H9 (cell line): ENCODE measurements at regions not wholly inside any gene's neighbourhood (a gene's known extent, or its start where the extent isn't known, plus 50 kb on each side); places are given as distances from the start of the nearest gene placed in this dataset.
"Not testable (repeated sequence)": the region's sequence is repeated elsewhere in the genome, so short reads cannot be mapped to it uniquely, and the experiment has no call there.

Experiments used
- DNase-seq: peaks from one replicate; pipeline ENCODE4 v3.0.0-alpha.2; 2017
- H2AFZ ChIP-seq: one replicate; pipeline ENCODE4 v1.6.1; 2013; ENCODE audit warnings: mild to moderate bottlenecking, low read length, control low read depth, moderate library complexity
- H2AK5ac ChIP-seq: 2 replicates; pipeline ENCODE4 v1.6.1; 2013; ENCODE audit warnings: low read length, control low read depth, mixed read lengths; ENCODE audit not compliant: insufficient read length
- H2BK120ac ChIP-seq: one replicate; pipeline ENCODE4 v1.6.1; 2013; ENCODE audit warnings: low read depth, mild to moderate bottlenecking, low read length, control low read depth, inconsistent platforms; ENCODE audit not compliant: poor library complexity, severe bottlenecking
- H2BK12ac ChIP-seq: 2 replicates; pipeline ENCODE4 v1.6.1; 2013; ENCODE audit warnings: low read length, control low read depth, mixed read lengths, low read depth; ENCODE audit not compliant: insufficient read length
- H2BK15ac ChIP-seq: 2 replicates; pipeline ENCODE4 v1.6.1; 2013; ENCODE audit warnings: low read depth, low read length, control low read depth
- H2BK20ac ChIP-seq: one replicate; pipeline ENCODE4 v1.6.1; 2013; ENCODE audit warnings: low read depth, mild to moderate bottlenecking, low read length, control low read depth, inconsistent platforms; ENCODE audit not compliant: poor library complexity, severe bottlenecking
- H2BK5ac ChIP-seq: 2 replicates; pipeline ENCODE4 v1.6.1; 2013; ENCODE audit warnings: low read length, control low read depth, mixed read lengths; ENCODE audit not compliant: insufficient read length
- H3K14ac ChIP-seq: 2 replicates; pipeline ENCODE4 v1.6.1; 2013; ENCODE audit warnings: low read length, control low read depth; ENCODE audit not compliant: insufficient read depth
- H3K18ac ChIP-seq: 2 replicates; pipeline ENCODE4 v1.6.1; 2013; ENCODE audit warnings: low read depth, mild to moderate bottlenecking, mixed read lengths, low read length, control low read depth; ENCODE audit not compliant: insufficient read length
- H3K23ac ChIP-seq: 2 replicates; pipeline ENCODE4 v1.6.1; 2013; ENCODE audit warnings: low read length, control low read depth, mixed read lengths, low read depth; ENCODE audit not compliant: insufficient read length
- H3K23me2 ChIP-seq: 2 replicates; pipeline ENCODE4 v1.6.1; 2013; ENCODE audit warnings: low read depth, mild to moderate bottlenecking, mixed read lengths, low read length, control low read depth; ENCODE audit not compliant: insufficient read length, poor library complexity, severe bottlenecking
- H3K27ac ChIP-seq: 2 replicates; pipeline ENCODE4 v1.5.1; 2013; ENCODE audit warnings: low read length, control low read depth, mixed read lengths, low read depth; ENCODE audit not compliant: insufficient read length
- H3K27me3 ChIP-seq: 2 replicates; pipeline ENCODE4 v1.6.1; 2013; ENCODE audit warnings: low read length, control low read depth, inconsistent platforms; ENCODE audit not compliant: insufficient read depth
- H3K4ac ChIP-seq: 2 replicates; pipeline ENCODE4 v1.6.1; 2013; ENCODE audit warnings: low read depth, mild to moderate bottlenecking, control low read depth, inconsistent platforms, low read length, moderate library complexity
- H3K4me1 ChIP-seq: 2 replicates; pipeline ENCODE4 v1.6.1; 2013; ENCODE audit warnings: low read length, control low read depth, inconsistent platforms; ENCODE audit not compliant: insufficient read depth
- H3K4me2 ChIP-seq: 2 replicates; pipeline ENCODE4 v1.6.1; 2013; ENCODE audit warnings: low read length, control low read depth, mixed read lengths; ENCODE audit not compliant: insufficient read length, insufficient read depth
- H3K56ac ChIP-seq: 2 replicates; pipeline ENCODE4 v1.6.1; 2013; ENCODE audit warnings: low read depth, mild to moderate bottlenecking, mixed read lengths, low read length, control low read depth; ENCODE audit not compliant: insufficient read length
- H3K79me1 ChIP-seq: 2 replicates; pipeline ENCODE4 v1.6.1; 2013; ENCODE audit warnings: low read depth, mild to moderate bottlenecking, moderate library complexity, low read length, control low read depth, inconsistent platforms; ENCODE audit not compliant: insufficient read depth, poor library complexity, severe bottlenecking
- H3K79me2 ChIP-seq: 2 replicates; pipeline ENCODE4 v1.6.1; 2013; ENCODE audit warnings: low read length, control low read depth, inconsistent platforms; ENCODE audit not compliant: insufficient read depth
- H3K9ac ChIP-seq: 2 replicates; pipeline ENCODE4 v1.6.1; 2013; ENCODE audit warnings: low read length, control low read depth, mixed read lengths; ENCODE audit not compliant: insufficient read length; ENCODE audit errors: extremely low read depth
- H3K9me3 ChIP-seq: one replicate; pipeline ENCODE4 v1.6.1; 2013; ENCODE audit warnings: low read depth, low read length, inconsistent platforms; ENCODE audit not compliant: control insufficient read depth
- H3T11ph ChIP-seq: one replicate; pipeline ENCODE4 v1.6.1; 2013; ENCODE audit warnings: mild to moderate bottlenecking, low read length, control low read depth, inconsistent platforms
- H4K20me1 ChIP-seq: one replicate; pipeline ENCODE4 v1.6.1; 2013; ENCODE audit not compliant: control insufficient read depth, insufficient read length, insufficient read depth
- H4K5ac ChIP-seq: 2 replicates; pipeline ENCODE4 v1.6.1; 2013; ENCODE audit warnings: low read depth, mild to moderate bottlenecking, mixed read lengths, low read length, control low read depth; ENCODE audit not compliant: insufficient read length
- H4K8ac ChIP-seq: replicated peaks from 2 replicates; pipeline ENCODE4 v1.6.1; 2013; ENCODE audit warnings: low read length, control low read depth, mixed read lengths, low read depth; ENCODE audit not compliant: insufficient read length
- H4K91ac ChIP-seq: 2 replicates; pipeline ENCODE4 v1.6.1; 2013; ENCODE audit warnings: low read depth, mild to moderate bottlenecking, moderate library complexity, mixed read lengths, low read length, control low read depth; ENCODE audit not compliant: insufficient read length
- H3K27ac Mint-ChIP-seq, 3 experiments: 2 replicates in 2 of 3; 3 replicates in 1 of 3; pipeline ENCODE4 v1.8.0; 2020 to 2021; ENCODE audit warnings: mixed read lengths in 3 of 3, mild to moderate bottlenecking in 1 of 3, moderate library complexity in 1 of 3
- H3K27me3 Mint-ChIP-seq: 2 replicates; pipeline ENCODE4 v1.8.0; 2021; ENCODE audit warnings: low read depth, mild to moderate bottlenecking, moderate library complexity, mixed read lengths
- H3K36me3 Mint-ChIP-seq, 3 experiments: 2 replicates in 2 of 3; 3 replicates in 1 of 3; pipeline ENCODE4 v1.8.0; 2020 to 2021; ENCODE audit warnings: low read depth in 3 of 3, mixed read lengths in 3 of 3; ENCODE audit not compliant: insufficient read depth in 1 of 3
- H3K4me1 Mint-ChIP-seq, 2 experiments: 2 replicates each; pipeline ENCODE4 v1.8.0; 2020; ENCODE audit warnings: mixed read lengths in 2 of 2
- H3K4me3 Mint-ChIP-seq, 2 experiments: 2 replicates in 1 of 2; 3 replicates in 1 of 2; pipeline ENCODE4 v1.8.0; 2020 to 2021; ENCODE audit warnings: mild to moderate bottlenecking in 2 of 2, mixed read lengths in 2 of 2, moderate library complexity in 1 of 2
- H3K9me3 Mint-ChIP-seq, 2 experiments: 2 replicates in 1 of 2; 3 replicates in 1 of 2; pipeline ENCODE4 v1.8.0; 2020; ENCODE audit warnings: mild to moderate bottlenecking in 2 of 2, mixed read lengths in 2 of 2, moderate library complexity in 1 of 2
- WGBS: extraction: QIAGEN DNeasy Blood & Tissue Kit; methylation state at CpG from one replicate; pipeline ENCODE4 v1.1.7; 2013; ENCODE audit warnings: missing lambda C conversion rate, low lambda C conversion rate, mixed read lengths; ENCODE audit not compliant: insufficient read length; ENCODE audit errors: extremely low coverage; 5-methylcytosine and 5-hydroxymethylcytosine counted together
- TF ChIP-seq, protein P1 (sequence below): fragments of 200-600 bp; sonication (generic); conservative IDR thresholded peaks from 3 replicates; pipeline ENCODE4 v1.8.0; 2021; ENCODE audit warnings: antibody characterized with exemption, mild to moderate bottlenecking

DNA sequence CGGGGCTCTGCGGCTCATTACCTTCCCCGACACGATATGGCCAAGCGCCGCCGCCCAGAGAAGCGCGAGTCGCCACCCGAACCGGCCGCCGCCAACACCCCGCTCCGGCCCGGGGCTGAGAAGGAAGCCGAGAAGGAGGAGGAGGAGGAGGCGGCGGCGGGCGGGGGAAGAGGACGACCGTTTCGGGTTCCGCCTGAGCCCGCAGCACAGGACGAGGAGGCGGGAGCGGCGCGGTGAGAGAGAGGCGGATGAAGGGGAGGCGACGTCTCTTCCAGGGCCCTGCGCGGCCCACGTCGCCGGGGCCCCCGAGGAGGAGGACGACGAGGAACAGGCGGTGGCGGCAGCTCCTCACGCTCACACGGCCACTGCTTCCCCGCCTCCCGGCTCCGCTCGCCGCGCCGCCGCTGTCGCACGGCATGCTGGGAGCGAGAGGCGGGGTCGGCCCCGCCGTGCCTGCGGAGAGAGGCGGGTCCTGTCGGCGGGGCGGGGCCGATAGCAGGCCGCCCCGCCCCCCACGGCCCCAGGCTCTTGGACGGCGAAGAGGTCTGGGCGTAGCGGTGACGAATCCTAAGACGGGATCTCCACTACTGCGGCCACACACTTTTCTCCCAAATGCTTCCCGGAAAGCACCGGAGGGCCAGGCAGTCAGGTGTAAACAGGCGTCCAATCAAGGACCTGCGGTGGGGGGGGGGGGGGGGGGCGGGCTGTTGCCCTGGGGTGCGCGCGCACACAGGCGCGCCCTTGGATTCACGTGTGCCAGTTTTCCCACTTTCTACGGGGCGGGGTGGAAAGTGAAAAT lies 97.3 kb upstream of the METTL9 start:
- H3K18ac ChIP-seq, result peak overlapping the region; percentile 45
- Mint-ChIP-seq H3K4me1 (peaks cover 10 to 15% of the 10 kb centered on the region in 2 experiments), H3K36me3 (peaks cover 4 to 17% (median 15%) of the 10 kb centered on the region in 3 experiments; a peak in 6 of 7 replicates), H3K9me3 (no peaks in the 10 kb centered on the region), H3K27me3 (no peaks in the 10 kb centered on the region), H3K4me3 (peak overlapping the region; percentile 86 to 89), H3K27ac (peak overlapping the region; percentile 70 to 95 (median 95); a peak in 5 of 7 replicates)
- no peak overlapping the region for H3K56ac ChIP-seq
- no peaks in the 10 kb centered on the region for H3K9me3 ChIP-seq
- H2AFZ ChIP-seq, result no peak overlapping the region
- no peak overlapping the region for H2BK5ac ChIP-seq
- H4K5ac ChIP-seq, result no peak overlapping the region
- H3K79me1 ChIP-seq, result peaks cover 7% of the 10 kb centered on the region
- H3K79me2 ChIP-seq, result peaks cover 5% of the 10 kb centered on the region; the same call in 1 of the 2 replicates
- peak overlapping the region; percentile 78 for H3K14ac ChIP-seq
- H4K91ac ChIP-seq, result no peak overlapping the region
- no peak overlapping the region for H4K8ac ChIP-seq
- no CpG with 5 or more reads among the region's 91 CpGs for whole genome bisulfite sequencing
- H3K27me3 ChIP-seq, result no peaks in the 10 kb centered on the region
- H2BK20ac ChIP-seq, result no peak overlapping the region
- no peak overlapping the region for H3T11ph ChIP-seq
- no peaks in the 10 kb centered on the region for H4K20me1 ChIP-seq
- H3K27ac ChIP-seq, result peak overlapping the region; percentile 74
- no peak overlapping the region; the same call in 1 of the 2 replicates for H2BK15ac ChIP-seq
- no peak overlapping the region for H2BK12ac ChIP-seq
- H3K9ac ChIP-seq, result peak overlapping the region; percentile 71
- TF ChIP-seq, protein P1, sequence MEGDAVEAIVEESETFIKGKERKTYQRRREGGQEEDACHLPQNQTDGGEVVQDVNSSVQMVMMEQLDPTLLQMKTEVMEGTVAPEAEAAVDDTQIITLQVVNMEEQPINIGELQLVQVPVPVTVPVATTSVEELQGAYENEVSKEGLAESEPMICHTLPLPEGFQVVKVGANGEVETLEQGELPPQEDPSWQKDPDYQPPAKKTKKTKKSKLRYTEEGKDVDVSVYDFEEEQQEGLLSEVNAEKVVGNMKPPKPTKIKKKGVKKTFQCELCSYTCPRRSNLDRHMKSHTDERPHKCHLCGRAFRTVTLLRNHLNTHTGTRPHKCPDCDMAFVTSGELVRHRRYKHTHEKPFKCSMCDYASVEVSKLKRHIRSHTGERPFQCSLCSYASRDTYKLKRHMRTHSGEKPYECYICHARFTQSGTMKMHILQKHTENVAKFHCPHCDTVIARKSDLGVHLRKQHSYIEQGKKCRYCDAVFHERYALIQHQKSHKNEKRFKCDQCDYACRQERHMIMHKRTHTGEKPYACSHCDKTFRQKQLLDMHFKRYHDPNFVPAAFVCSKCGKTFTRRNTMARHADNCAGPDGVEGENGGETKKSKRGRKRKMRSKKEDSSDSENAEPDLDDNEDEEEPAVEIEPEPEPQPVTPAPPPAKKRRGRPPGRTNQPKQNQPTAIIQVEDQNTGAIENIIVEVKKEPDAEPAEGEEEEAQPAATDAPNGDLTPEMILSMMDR, result no peak
- H3K4me2 ChIP-seq, result peak overlapping the region; percentile 81
- no peaks in the 10 kb centered on the region; the same call in 1 of the 2 replicates for H3K4me1 ChIP-seq
- DNase-seq, result peak; percentile 99
- no peak overlapping the region for H2BK120ac ChIP-seq
- no peak overlapping the region for H2AK5ac ChIP-seq
- no peak overlapping the region for H3K4ac ChIP-seq
- no peaks in the 10 kb centered on the region for H3K23me2 ChIP-seq
- no peak overlapping the region for H3K23ac ChIP-seq

DNA sequence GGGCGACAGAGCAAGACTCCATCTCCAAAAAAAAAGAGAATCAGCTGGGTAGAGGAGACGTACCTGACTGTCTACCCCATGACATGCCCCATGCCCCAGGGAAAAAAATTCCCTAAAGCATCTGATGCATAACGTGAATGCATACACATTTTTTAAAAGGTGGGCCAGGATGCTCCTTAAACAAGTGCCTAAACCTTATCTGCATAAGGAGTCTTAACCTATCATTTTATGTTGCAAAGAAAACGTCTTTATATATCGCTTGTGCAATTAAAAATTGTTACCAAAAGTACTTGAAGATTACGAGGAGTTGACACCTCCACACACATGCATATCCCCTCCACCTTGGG lies 95.8 kb upstream of the METTL9 start:
- Histone ChIP-seq H3K4me2 (peak overlapping the region; percentile 81), H3K79me2 (peaks cover 13% of the 10 kb centered on the region; the same call in 1 of the 2 replicates), H3K79me1 (peaks cover 16% of the 10 kb centered on the region)
- not testable (repeated sequence) for H2BK12ac ChIP-seq, H2BK120ac ChIP-seq, H2BK20ac ChIP-seq, H4K91ac ChIP-seq, H3K9me3 ChIP-seq, H3K18ac ChIP-seq, H4K5ac ChIP-seq, H4K8ac ChIP-seq, H3K23ac ChIP-seq, H2AK5ac ChIP-seq, H4K20me1 ChIP-seq, H3K14ac ChIP-seq, H3K4ac ChIP-seq, H3K23me2 ChIP-seq, H3T11ph ChIP-seq, H2BK15ac ChIP-seq, H2BK5ac ChIP-seq, H3K4me1 ChIP-seq, H3K9ac ChIP-seq, H3K27ac ChIP-seq, H2AFZ ChIP-seq, H3K9me3 Mint-ChIP-seq, DNase-seq, H3K27me3 ChIP-seq, H3K56ac ChIP-seq, H3K27me3 Mint-ChIP-seq
- H3K27ac Mint-ChIP-seq, result peak overlapping the region; percentile 68 to 95 (median 93); a peak in 5 of 7 replicates
- peaks cover 10 to 30% (median 24%) of the 10 kb centered on the region in 3 experiments for H3K36me3 Mint-ChIP-seq
- peaks cover 24% of the 10 kb centered on the region in 2 experiments for H3K4me1 Mint-ChIP-seq
- WGBS, result no CpG with 5 or more reads among the region's 6 CpGs
- peak overlapping the region; percentile 79 to 86 for H3K4me3 Mint-ChIP-seq
